Dendritic cell treated with granulocyte-macrophage colony-stimulating factor and Interleukin-4, amounts not matched to agents 40 ng/mL and 50 ng/mL, for 4 days (primary cell): ENCODE measurements at regions not wholly inside any gene's neighbourhood (a gene's known extent, or its start where the extent isn't known, plus 50 kb on each side); places are given as distances from the start of the nearest gene placed in this dataset.
"Not testable (repeated sequence)": the region's sequence is repeated elsewhere in the genome, so short reads cannot be mapped to it uniquely, and the experiment has no call there.

Source experiments
- H3K27ac Mint-ChIP-seq: one replicate; pipeline ENCODE4 v1.8.0; 2022; ENCODE audit warnings: mild to moderate bottlenecking, mixed read lengths
- H3K27me3 Mint-ChIP-seq: one replicate; pipeline ENCODE4 v1.8.0; 2022; ENCODE audit warnings: mild to moderate bottlenecking, mixed read lengths
- H3K36me3 Mint-ChIP-seq: one replicate; pipeline ENCODE4 v1.8.0; 2022; ENCODE audit warnings: low read depth, mixed read lengths
- H3K4me1 Mint-ChIP-seq: one replicate; pipeline ENCODE4 v1.8.0; 2022; ENCODE audit warnings: low read depth, mixed read lengths
- H3K4me3 Mint-ChIP-seq: one replicate; pipeline ENCODE4 v1.8.0; 2022; ENCODE audit warnings: mild to moderate bottlenecking, moderate library complexity, mixed read lengths
- H3K9me3 Mint-ChIP-seq: one replicate; pipeline ENCODE4 v1.8.0; 2022; ENCODE audit warnings: mixed read lengths
- intact Hi-C: fragments of 100-400 bp; cut with micrococcal nuclease; formaldehyde crosslinking; loops from one replicate; pipeline ENCODE4 v1.15.0; 2022

GRCh38 chr2:84223191-84223590, 235.9 kb downstream of the SUCLG1 start:
- Mint-ChIP-seq H3K27ac (no peak overlapping the region), H3K9me3 (peaks cover 12% of the 10 kb centered on the region)

GRCh38 chr2:84221102-84221501, 238.0 kb downstream of the SUCLG1 start:
- H3K4me1 Mint-ChIP-seq, intact Hi-C loops, H3K27me3 Mint-ChIP-seq, H3K36me3 Mint-ChIP-seq, H3K4me3 Mint-ChIP-seq, H3K27ac Mint-ChIP-seq, H3K9me3 Mint-ChIP-seq: not testable (repeated sequence)

More at GRCh38 chr2:84223191-84223590, 235.9 kb downstream of the SUCLG1 start:
- Mint-ChIP-seq H3K27me3 (no peaks in the 10 kb centered on the region), H3K4me3 (no peak overlapping the region), H3K4me1 (no peaks in the 10 kb centered on the region), H3K36me3 (no peaks in the 10 kb centered on the region)
- intact Hi-C loops, result no loop called here

- Mint-ChIP-seq H3K27me3 (no peaks in the 10 kb centered on the region), H3K27ac (no peak overlapping the region), H3K4me1 (no peaks in the 10 kb centered on the region), H3K36me3 (no peaks in the 10 kb centered on the region), H3K4me3 (no peak overlapping the region), H3K9me3 (no peaks in the 10 kb centered on the region)
- intact Hi-C loops, result no loop called here
Observed at GRCh38 chr2:84217456-84217855, 241.6 kb downstream of the SUCLG1 start.

- Mint-ChIP-seq H3K9me3 (no peaks in the 10 kb centered on the region), H3K4me3 (no peak overlapping the region), H3K27me3 (no peaks in the 10 kb centered on the region), H3K27ac (no peak overlapping the region), H3K4me1 (no peaks in the 10 kb centered on the region), H3K36me3 (no peaks in the 10 kb centered on the region)
- intact Hi-C loops, result no loop called here
Observed at GRCh38 chr2:84214455-84214854, 244.6 kb downstream of the SUCLG1 start.

- Mint-ChIP-seq H3K27me3 (no peaks in the 10 kb centered on the region), H3K36me3 (no peaks in the 10 kb centered on the region), H3K9me3 (no peaks in the 10 kb centered on the region), H3K27ac (no peak overlapping the region), H3K4me3 (no peak overlapping the region), H3K4me1 (no peaks in the 10 kb centered on the region)
- intact Hi-C loops, result no loop called here
Observed at GRCh38 chr2:84212611-84213314, 246.3 kb downstream of the SUCLG1 start.

- no peak overlapping the region for H3K4me3 Mint-ChIP-seq
- H3K9me3 Mint-ChIP-seq, result no peaks in the 10 kb centered on the region
- no peak overlapping the region for H3K27ac Mint-ChIP-seq
- H3K36me3 Mint-ChIP-seq, result no peaks in the 10 kb centered on the region
- no peaks in the 10 kb centered on the region for H3K4me1 Mint-ChIP-seq
- H3K27me3 Mint-ChIP-seq, result no peaks in the 10 kb centered on the region
- intact Hi-C loops, result no loop called here
Observed at GRCh38 chr2:84209941-84210340, 249.1 kb downstream of the SUCLG1 start.

GRCh38 chr2:84204995-84205394, 254.1 kb downstream of the SUCLG1 start:
- Mint-ChIP-seq H3K4me3 (no peak overlapping the region), H3K27ac (no peak overlapping the region), H3K36me3 (no peaks in the 10 kb centered on the region), H3K4me1 (no peaks in the 10 kb centered on the region), H3K27me3 (no peaks in the 10 kb centered on the region), H3K9me3 (peaks cover 30% of the 10 kb centered on the region)
- intact Hi-C loops, result no loop called here

GRCh38 chr2:84202166-84202565, 256.9 kb downstream of the SUCLG1 start:
- Mint-ChIP-seq H3K4me1 (no peaks in the 10 kb centered on the region), H3K9me3 (peaks cover 35% of the 10 kb centered on the region)
- intact Hi-C loops, result no loop called here

GRCh38 chr2:84201158-84201557, 257.9 kb downstream of the SUCLG1 start:
- H3K4me1 Mint-ChIP-seq, result no peaks in the 10 kb centered on the region
- no peaks in the 10 kb centered on the region for H3K27me3 Mint-ChIP-seq
- H3K4me3 Mint-ChIP-seq, result no peak overlapping the region
- H3K27ac Mint-ChIP-seq, result no peak overlapping the region
- no peaks in the 10 kb centered on the region for H3K36me3 Mint-ChIP-seq
- intact Hi-C loops, result no loop called here
- peaks cover 35% of the 10 kb centered on the region for H3K9me3 Mint-ChIP-seq

More at GRCh38 chr2:84202166-84202565, 256.9 kb downstream of the SUCLG1 start:
- Mint-ChIP-seq H3K4me3 (no peak overlapping the region), H3K36me3 (no peaks in the 10 kb centered on the region), H3K27ac (no peak overlapping the region), H3K27me3 (no peaks in the 10 kb centered on the region)

GRCh38 chr2:84197901-84198300, 261.2 kb downstream of the SUCLG1 start:
- no peaks in the 10 kb centered on the region for H3K4me1 Mint-ChIP-seq

GRCh38 chr2:84194949-84195644, 264.0 kb downstream of the SUCLG1 start:
- H3K4me1 Mint-ChIP-seq, result no peaks in the 10 kb centered on the region
- H3K9me3 Mint-ChIP-seq, result peaks cover 6% of the 10 kb centered on the region
- intact Hi-C loops, result no loop called here
- H3K27me3 Mint-ChIP-seq, result no peaks in the 10 kb centered on the region
- H3K27ac Mint-ChIP-seq, result no peak overlapping the region
- H3K4me3 Mint-ChIP-seq, result no peak overlapping the region
- no peaks in the 10 kb centered on the region for H3K36me3 Mint-ChIP-seq

More at GRCh38 chr2:84197901-84198300, 261.2 kb downstream of the SUCLG1 start:
- Mint-ChIP-seq H3K4me3 (no peak overlapping the region), H3K27ac (no peak overlapping the region), H3K36me3 (no peaks in the 10 kb centered on the region), H3K27me3 (no peaks in the 10 kb centered on the region), H3K9me3 (peaks cover 31% of the 10 kb centered on the region)
- intact Hi-C loops, result no loop called here

GRCh38 chr2:84194181-84194580, 264.9 kb downstream of the SUCLG1 start:
- H3K27me3 Mint-ChIP-seq, result no peaks in the 10 kb centered on the region
- no peak overlapping the region for H3K4me3 Mint-ChIP-seq
- no peaks in the 10 kb centered on the region for H3K36me3 Mint-ChIP-seq
- no peaks in the 10 kb centered on the region for H3K4me1 Mint-ChIP-seq
- no peaks in the 10 kb centered on the region for H3K9me3 Mint-ChIP-seq
- intact Hi-C loops, result no loop called here
- H3K27ac Mint-ChIP-seq, result no peak overlapping the region

- Mint-ChIP-seq H3K27me3 (no peaks in the 10 kb centered on the region), H3K4me1 (no peaks in the 10 kb centered on the region), H3K9me3 (no peaks in the 10 kb centered on the region), H3K36me3 (no peaks in the 10 kb centered on the region), H3K27ac (no peak overlapping the region), H3K4me3 (no peak overlapping the region)
- intact Hi-C loops, result no loop called here
Observed at GRCh38 chr2:84187258-84187657, 271.8 kb downstream of the SUCLG1 start.

- H3K27ac Mint-ChIP-seq, result no peak overlapping the region
- no peaks in the 10 kb centered on the region for H3K36me3 Mint-ChIP-seq
- no peaks in the 10 kb centered on the region for H3K27me3 Mint-ChIP-seq
- intact Hi-C loops, result no loop called here
- H3K9me3 Mint-ChIP-seq, result no peaks in the 10 kb centered on the region
- H3K4me3 Mint-ChIP-seq, result no peak overlapping the region
- no peaks in the 10 kb centered on the region for H3K4me1 Mint-ChIP-seq
Observed at GRCh38 chr2:84181927-84182326, 277.2 kb downstream of the SUCLG1 start.

- Mint-ChIP-seq H3K9me3 (no peaks in the 10 kb centered on the region), H3K36me3 (no peaks in the 10 kb centered on the region), H3K4me1 (no peaks in the 10 kb centered on the region), H3K27ac (no peak overlapping the region), H3K27me3 (no peaks in the 10 kb centered on the region), H3K4me3 (no peak overlapping the region)
- intact Hi-C loops, result no loop called here
Observed at GRCh38 chr2:84177733-84178132, 281.3 kb downstream of the SUCLG1 start.
